Osteoblast (primary cell): ENCODE measurements at regions not wholly inside any gene's neighbourhood (a gene's known extent, or its start where the extent isn't known, plus 50 kb on each side); places are given as distances from the start of the nearest gene placed in this dataset.

Experiments
- DNase-seq: peaks from one replicate; pipeline ENCODE4 v3.0.0; 2011; ENCODE audit warnings: low spot score, mixed read lengths; ENCODE audit not compliant: insufficient read length; ENCODE audit errors: missing footprints
- H2AFZ ChIP-seq: 2 replicates; pipeline ENCODE4 v1.6.0; 2011; ENCODE audit warnings: mild to moderate bottlenecking, low read length
- H3K27ac ChIP-seq: 2 replicates; pipeline ENCODE4 v1.5.1; 2011; ENCODE audit warnings: mild to moderate bottlenecking, low read depth, low read length, moderate library complexity
- H3K27me3 ChIP-seq: 2 replicates; pipeline ENCODE4 v1.6.0; 2012; ENCODE audit warnings: mild to moderate bottlenecking, control low read depth, inconsistent platforms, low read length, moderate library complexity; ENCODE audit not compliant: insufficient read depth
- H3K36me3 ChIP-seq: 2 replicates; pipeline ENCODE4 v1.5.1; 2011; ENCODE audit warnings: mild to moderate bottlenecking, low read length, control low read depth, moderate library complexity; ENCODE audit not compliant: insufficient read depth
- H3K4me1 ChIP-seq: 2 replicates; pipeline ENCODE4 v1.5.1; 2011; ENCODE audit warnings: mild to moderate bottlenecking, low read length, control low read depth, moderate library complexity; ENCODE audit not compliant: insufficient read depth
- H3K4me2 ChIP-seq: 2 replicates; pipeline ENCODE4 v1.6.0; 2011; ENCODE audit warnings: mild to moderate bottlenecking, low read length; ENCODE audit not compliant: insufficient read depth
- H3K4me3 ChIP-seq: fragments of 200-600 bp; sonication (generic); 3 replicates; pipeline ENCODE4 v1.5.1; 2012; ENCODE audit warnings: mild to moderate bottlenecking, low read length, inconsistent platforms; ENCODE audit not compliant: insufficient read depth
- H3K79me2 ChIP-seq: 2 replicates; pipeline ENCODE4 v1.6.0; 2012; ENCODE audit warnings: mild to moderate bottlenecking, low read length, control low read depth, inconsistent platforms; ENCODE audit not compliant: insufficient read depth
- H3K9me3 ChIP-seq: 2 replicates; pipeline ENCODE4 v1.5.1; 2011; ENCODE audit warnings: low read depth, low read length, control low read depth
- H4K20me1 ChIP-seq: 2 replicates; pipeline ENCODE4 v1.6.0; 2012; ENCODE audit warnings: mild to moderate bottlenecking, low read length, control low read depth; ENCODE audit not compliant: insufficient read depth
- CTCF ChIP-seq: IDR thresholded peaks from 2 replicates; pipeline ENCODE4 v1.5.1; 2011; ENCODE audit warnings: mild to moderate bottlenecking, low read depth, low read length, moderate library complexity; ENCODE audit errors: extremely low read depth

- Histone ChIP-seq H3K36me3 (no peaks in the 10 kb centered on the region), H3K9me3 (no peaks in the 10 kb centered on the region), H3K79me2 (no peaks in the 10 kb centered on the region), H3K4me1 (no peaks in the 10 kb centered on the region), H3K27me3 (no peaks in the 10 kb centered on the region), H3K27ac (no peak overlapping the region), H3K4me3 (no peak overlapping the region), H2AFZ (no peak overlapping the region), H3K4me2 (no peak overlapping the region), H4K20me1 (no peaks in the 10 kb centered on the region)
- TF ChIP-seq CTCF, result no peak
- DNase-seq, result no peak
These were observed 56.7 kb upstream of the LRFN5 start for GRCh38 chr14:41549821-41550607.

- Histone ChIP-seq H3K27ac (no peak overlapping the region), H4K20me1 (no peaks in the 10 kb centered on the region), H3K4me3 (no peak overlapping the region), H3K27me3 (no peaks in the 10 kb centered on the region), H3K4me1 (no peaks in the 10 kb centered on the region), H3K79me2 (no peaks in the 10 kb centered on the region), H3K36me3 (no peaks in the 10 kb centered on the region), H2AFZ (no peak overlapping the region), H3K4me2 (no peak overlapping the region), H3K9me3 (no peaks in the 10 kb centered on the region)
- TF ChIP-seq CTCF, result no peak
- DNase-seq, result no peak
These were observed 57.4 kb upstream of the LRFN5 start for GRCh38 chr14:41549282-41549681.

- no peaks in the 10 kb centered on the region for H3K4me1 ChIP-seq
- no peak overlapping the region for H3K4me3 ChIP-seq
- H2AFZ ChIP-seq, result no peak overlapping the region
- H3K27me3 ChIP-seq, result no peaks in the 10 kb centered on the region
- H4K20me1 ChIP-seq, result no peaks in the 10 kb centered on the region
- H3K9me3 ChIP-seq, result no peaks in the 10 kb centered on the region
- H3K79me2 ChIP-seq, result no peaks in the 10 kb centered on the region
- no peak overlapping the region for H3K4me2 ChIP-seq
- TF ChIP-seq CTCF, result no peak
- H3K27ac ChIP-seq, result no peak overlapping the region
- no peak for DNase-seq
- H3K36me3 ChIP-seq, result no peaks in the 10 kb centered on the region
These were observed 58.0 kb upstream of the LRFN5 start for GRCh38 chr14:41548666-41549065.

- no peaks in the 10 kb centered on the region for H3K27me3 ChIP-seq
- H3K9me3 ChIP-seq, result peaks cover 2% of the 10 kb centered on the region
- H3K79me2 ChIP-seq, result no peaks in the 10 kb centered on the region
- no peaks in the 10 kb centered on the region for H4K20me1 ChIP-seq
- H3K4me3 ChIP-seq, result no peak overlapping the region
- H2AFZ ChIP-seq, result no peak overlapping the region
- no peaks in the 10 kb centered on the region for H3K36me3 ChIP-seq
- TF ChIP-seq CTCF, result no peak
- H3K4me1 ChIP-seq, result no peaks in the 10 kb centered on the region
- no peak for DNase-seq
- no peak overlapping the region for H3K27ac ChIP-seq
- no peak overlapping the region for H3K4me2 ChIP-seq
These were observed 65.3 kb upstream of the LRFN5 start for GRCh38 chr14:41541333-41541732.
